ENCODE measurements at regions not wholly inside any gene's neighbourhood (a gene's known extent, or its start where the extent isn't known, plus 50 kb on each side); places are given as distances from the start of the nearest gene placed in this dataset.

GRCh38 chr2:104318001-104318665 lies 535.8 kb upstream of the POU3F3 start:
- no peak for DNase-seq (ENCODE audit: low read depth, low spot score)

GRCh38 chr2:104321116-104321795 lies 532.7 kb upstream of the POU3F3 start:
- no peak for DNase-seq (ENCODE audit: low read depth, low spot score)

GRCh38 chr2:104321796-104322349 lies 532.0 kb upstream of the POU3F3 start:
- no peak for DNase-seq (ENCODE audit: low read depth, low spot score)

GRCh38 chr2:104332731-104333130 lies 521.2 kb upstream of the POU3F3 start:
- peak; percentile 59 for DNase-seq (ENCODE audit: low read depth, low spot score)

- DNase-seq (ENCODE audit: low read depth, low spot score), result no peak
Observed at GRCh38 chr2:104337869-104338268, 516.0 kb upstream of the POU3F3 start.

GRCh38 chr2:104340162-104340561 lies 513.8 kb upstream of the POU3F3 start:
- DNase-seq (ENCODE audit: low read depth, low spot score), result no peak

GRCh38 chr2:104340879-104341828 lies 512.8 kb upstream of the POU3F3 start:
- DNase-seq (ENCODE audit: low read depth, low spot score), result no peak

GRCh38 chr2:104344306-104344705 lies 509.6 kb upstream of the POU3F3 start:
- DNase-seq (ENCODE audit: low read depth, low spot score), result no peak

GRCh38 chr2:104344985-104345384 lies 508.9 kb upstream of the POU3F3 start:
- no peak for DNase-seq (ENCODE audit: low read depth, low spot score)

- no peak for DNase-seq (ENCODE audit: low read depth, low spot score)
Observed at GRCh38 chr2:104358122-104358521, 495.8 kb upstream of the POU3F3 start.

- DNase-seq (ENCODE audit: low read depth, low spot score), result no peak
Observed at GRCh38 chr2:104361414-104361813, 492.5 kb upstream of the POU3F3 start.

- DNase-seq (ENCODE audit: low read depth, low spot score), result no peak
Observed at GRCh38 chr2:104368089-104368488, 485.8 kb upstream of the POU3F3 start.

- DNase-seq (ENCODE audit: low read depth, low spot score), result no peak
Observed at GRCh38 chr2:104371087-104371781, 482.7 kb upstream of the POU3F3 start.

GRCh38 chr2:104375206-104375605 lies 478.7 kb upstream of the POU3F3 start:
- no peak for DNase-seq (ENCODE audit: low read depth, low spot score)

GRCh38 chr2:104378853-104379374 lies 475.0 kb upstream of the POU3F3 start:
- DNase-seq (ENCODE audit: low read depth, low spot score), result peak; percentile 60

- DNase-seq (ENCODE audit: low read depth, low spot score), result no peak
Observed at GRCh38 chr2:104384961-104385360, 469.0 kb upstream of the POU3F3 start.

GRCh38 chr2:104385743-104386142 lies 468.2 kb upstream of the POU3F3 start:
- no peak for DNase-seq (ENCODE audit: low read depth, low spot score)

- DNase-seq (ENCODE audit: low read depth, low spot score), result no peak
Observed at GRCh38 chr2:104388296-104388695, 465.6 kb upstream of the POU3F3 start.

GRCh38 chr2:104402825-104403224 lies 451.1 kb upstream of the POU3F3 start:
- DNase-seq (ENCODE audit: low read depth, low spot score), result no peak

GRCh38 chr2:104404526-104404925 lies 449.4 kb upstream of the POU3F3 start:
- DNase-seq (ENCODE audit: low read depth, low spot score), result no peak

- DNase-seq (ENCODE audit: low read depth, low spot score), result no peak
Observed at GRCh38 chr2:104405623-104406022, 448.3 kb upstream of the POU3F3 start.
